Right lobe of liver (tissue), 6 donors: ENCODE measurements at regions not wholly inside any gene's neighbourhood (a gene's known extent, or its start where the extent isn't known, plus 50 kb on each side); places are given as distances from the start of the nearest gene placed in this dataset.

Source experiments
- ATAC-seq, 4 donors: fragments of 200-7000 bp; cut with Tn5 transposase; one replicate each; pipeline ENCODE4 v1.9.1; 2020; ENCODE audit warnings: mild to moderate bottlenecking in 4 of 4, moderate library complexity in 4 of 4
- DNase-seq, 3 donors: peaks; one replicate each; pipeline ENCODE4 v3.0.0-alpha.2; 2020
- H3K27ac ChIP-seq, 3 donors: fragments of 200-600 bp; one replicate each; pipeline ENCODE4 v1.8.0; 2022
- H3K27me3 ChIP-seq, 2 donors: fragments of 200-600 bp; one replicate each; pipeline ENCODE4 v1.8.0; 2022
- H3K36me3 ChIP-seq, 4 donors: fragments of 200-600 bp; sonication (generic) in 1 of 4; one replicate each; pipeline versions ENCODE4 v1.5.1 to v1.8.0; 2017 to 2022; ENCODE audit warnings: control low read depth in 1 of 4
- H3K4me1 ChIP-seq, 4 donors: fragments of 200-600 bp; sonication (generic) in 1 of 4; one replicate each; pipeline versions ENCODE4 v1.5.1 to v1.8.0; 2017 to 2022; ENCODE audit warnings: control low read depth in 1 of 4
- H3K4me3 ChIP-seq, 3 donors: fragments of 200-600 bp; one replicate each; pipeline ENCODE4 v1.8.0; 2022
- H3K9me3 ChIP-seq, 4 donors: fragments of 200-600 bp; sonication (generic) in 1 of 4; one replicate each; pipeline versions ENCODE4 v1.5.1 to v1.8.0; 2017 to 2022; ENCODE audit warnings: control low read depth in 1 of 4
- CTCF ChIP-seq, 4 donors: fragments of 200-600 bp in 3 of 4; fragments of 450-650 bp in 1 of 4; IDR thresholded peaks; one replicate each; pipeline versions ENCODE4 v1.5.1 to v1.8.0; 2016 to 2022; ENCODE audit warnings: antibody characterized with exemption in 4 of 4, mild to moderate bottlenecking in 2 of 4
- POLR2A ChIP-seq: fragments of 450-650 bp; IDR thresholded peaks from one replicate; pipeline ENCODE4 v1.6.1; 2017; ENCODE audit warnings: antibody characterized with exemption, mild to moderate bottlenecking
- WGBS: methylation state at CpG from one replicate; pipeline ENCODE4 v1.1.6; 2018; ENCODE audit warnings: low coverage, low lambda C conversion rate; ENCODE audit not compliant: insufficient coverage; ENCODE audit errors: missing lambda C conversion rate; 5-methylcytosine and 5-hydroxymethylcytosine counted together
- intact Hi-C, 2 donors: fragments of 100-400 bp; cut with DNase I; formaldehyde crosslinking; loops; one replicate each; pipeline versions ENCODE4 v1.11.2 to v1.14.1; 2022
- donor health status: DM: no; HTN: yes; CAD: no.
- donor health status: DM: no; HTN: no; CAD: no.
- donor health status: DM: no; HTN: no; CAD: no.
- donor health status: DM: no; HTN: yes; CAD: no.
- donor health status: DM: no; HTN: yes; CAD: no.

DNA sequence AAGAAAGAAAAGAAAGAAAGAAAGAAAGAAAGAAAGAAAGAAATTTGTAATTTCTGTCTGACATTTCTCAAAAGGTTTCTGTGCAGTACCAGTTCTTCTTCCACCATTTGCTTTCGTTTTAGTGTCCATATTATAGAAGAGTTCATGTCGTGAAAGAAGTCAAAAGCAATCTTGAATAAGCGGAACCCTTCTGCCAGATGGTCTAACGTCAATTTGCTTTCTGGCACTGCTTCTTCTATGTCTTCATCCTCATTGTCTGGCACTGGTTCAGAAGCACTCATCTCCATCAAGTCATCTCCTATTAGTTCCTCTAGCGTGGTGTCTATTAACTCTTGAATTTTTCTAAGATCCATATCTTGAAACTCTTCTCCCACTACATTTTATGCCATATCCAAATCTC is 170.0 kb upstream of the KCTD3 start:
- no peaks in the 10 kb centered on the region for H3K9me3 ChIP-seq
- WGBS = 61% methylated on average over 5 of the region's 5 CpGs
- H3K27me3 ChIP-seq = no peaks in the 10 kb centered on the region
- no peak for DNase-seq
- no peak for ATAC-seq
- no peak overlapping the region for H3K4me3 ChIP-seq
- H3K4me1 ChIP-seq = no peaks in the 10 kb centered on the region
- no peak for TF ChIP-seq POLR2A
- H3K36me3 ChIP-seq = no peaks in the 10 kb centered on the region
- no peak overlapping the region for H3K27ac ChIP-seq
- intact Hi-C loops = no loop called here

DNA sequence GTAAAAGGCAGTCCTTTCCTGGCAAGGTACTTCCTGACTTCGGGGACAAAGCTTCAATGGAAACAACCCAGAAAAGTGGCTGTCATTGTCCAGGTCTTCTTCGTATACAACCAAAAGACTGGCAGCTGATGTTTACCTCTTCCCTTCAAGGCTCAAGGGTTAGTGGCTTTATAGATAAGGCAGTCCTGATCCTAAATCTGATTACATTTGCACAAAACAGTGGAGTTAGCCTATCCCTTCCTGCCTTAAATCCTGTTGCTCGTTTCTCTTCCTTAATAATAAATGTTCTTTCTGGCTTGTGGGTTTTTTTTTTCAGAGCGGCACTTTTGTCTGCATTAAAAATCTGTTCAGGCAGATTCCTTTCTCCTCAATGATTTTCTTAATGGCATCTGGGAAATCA is 169.3 kb upstream of the KCTD3 start:
- Histone ChIP-seq H3K27me3 (no peaks in the 10 kb centered on the region), H3K9me3 (no peaks in the 10 kb centered on the region), H3K27ac (no peak overlapping the region), H3K36me3 (no peaks in the 10 kb centered on the region), H3K4me3 (no peak overlapping the region), H3K4me1 (no peaks in the 10 kb centered on the region)
- no peak for ATAC-seq
- DNase-seq = no peak
- intact Hi-C loops = no loop called here
- WGBS = 19% methylated on average over 4 of the region's 4 CpGs
- TF ChIP-seq CTCF (IDR thresholded peaks at IDR 0.05) (no peak), POLR2A (no peak)

GRCh38 chr1:215399787-215400186 is 167.3 kb upstream of the KCTD3 start:
- TF ChIP-seq CTCF (IDR thresholded peaks at IDR 0.05) (no peak), POLR2A (no peak)
- intact Hi-C loops = no loop called here
- ATAC-seq (no peak), DNase-seq (no peak)
- H3K9me3 ChIP-seq = no peaks in the 10 kb centered on the region
- no peak overlapping the region for H3K4me3 ChIP-seq
- H3K27me3 ChIP-seq = no peaks in the 10 kb centered on the region
- H3K27ac ChIP-seq = no peak overlapping the region
- WGBS = 44% methylated on average over 2 of the region's 2 CpGs
- no peaks in the 10 kb centered on the region for H3K4me1 ChIP-seq
- H3K36me3 ChIP-seq = no peaks in the 10 kb centered on the region

DNA sequence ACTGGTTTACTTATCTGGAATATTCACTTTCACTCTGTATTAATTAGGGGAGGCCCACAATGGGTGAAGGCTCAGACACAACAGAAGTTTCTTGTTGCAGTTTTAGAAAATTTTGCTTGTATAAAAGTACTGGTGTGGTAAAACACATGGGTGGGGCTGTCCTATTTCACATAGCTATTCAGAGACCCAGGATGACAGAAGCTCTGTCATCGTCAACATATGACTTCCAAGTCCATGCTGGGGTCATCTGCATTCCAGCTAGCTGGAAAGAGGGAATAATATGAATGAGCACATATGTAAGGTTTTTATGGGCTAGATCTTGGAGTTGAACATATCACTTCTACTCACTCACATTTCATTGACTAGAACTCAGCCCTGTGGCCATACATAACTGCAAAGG is 166.4 kb upstream of the KCTD3 start:
- ATAC-seq = no peak
- no peaks in the 10 kb centered on the region for H3K9me3 ChIP-seq
- no peaks in the 10 kb centered on the region for H3K4me1 ChIP-seq
- DNase-seq = no peak
- H3K4me3 ChIP-seq = no peak overlapping the region
- H3K36me3 ChIP-seq = no peaks in the 10 kb centered on the region
- intact Hi-C loops = no loop called here
- 38% methylated on average over 1 of the region's 1 CpG for WGBS
- H3K27me3 ChIP-seq = no peaks in the 10 kb centered on the region
- TF ChIP-seq POLR2A (no peak), CTCF (IDR thresholded peaks at IDR 0.05) (no peak)
- H3K27ac ChIP-seq = no peak overlapping the region

DNA sequence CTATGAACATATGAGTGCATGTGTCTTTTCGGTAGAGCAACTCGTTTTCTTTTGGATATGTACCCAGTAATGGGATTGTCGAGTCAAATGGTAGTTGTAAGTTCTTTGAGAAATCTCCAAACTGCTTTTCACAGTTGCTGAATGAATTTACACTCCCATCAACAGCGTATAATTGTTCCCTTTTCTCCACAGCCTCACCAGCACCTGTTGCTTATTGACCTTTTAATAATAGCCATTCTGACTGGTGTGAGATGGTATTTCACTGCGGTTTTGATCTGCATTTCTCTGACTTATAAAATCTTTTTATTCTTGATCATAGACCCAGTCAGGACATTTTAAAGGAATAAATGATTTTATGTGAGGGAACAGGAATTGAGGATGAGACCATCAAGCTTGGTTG is 165.0 kb upstream of the KCTD3 start:
- intact Hi-C loops = no loop called here
- DNase-seq (no peak), ATAC-seq (no peak)
- H3K36me3 ChIP-seq = no peaks in the 10 kb centered on the region
- no peak overlapping the region for H3K4me3 ChIP-seq
- no peak overlapping the region for H3K27ac ChIP-seq
- H3K27me3 ChIP-seq = no peaks in the 10 kb centered on the region
- no peaks in the 10 kb centered on the region for H3K4me1 ChIP-seq
- TF ChIP-seq POLR2A (no peak), CTCF (IDR thresholded peaks at IDR 0.05) (no peak)
- 66% methylated on average over 5 of the region's 5 CpGs for WGBS
- no peaks in the 10 kb centered on the region for H3K9me3 ChIP-seq
